ENCODE measurements at regions not wholly inside any gene's neighbourhood (a gene's known extent, or its start where the extent isn't known, plus 50 kb on each side); places are given as distances from the start of the nearest gene placed in this dataset.

DNA sequence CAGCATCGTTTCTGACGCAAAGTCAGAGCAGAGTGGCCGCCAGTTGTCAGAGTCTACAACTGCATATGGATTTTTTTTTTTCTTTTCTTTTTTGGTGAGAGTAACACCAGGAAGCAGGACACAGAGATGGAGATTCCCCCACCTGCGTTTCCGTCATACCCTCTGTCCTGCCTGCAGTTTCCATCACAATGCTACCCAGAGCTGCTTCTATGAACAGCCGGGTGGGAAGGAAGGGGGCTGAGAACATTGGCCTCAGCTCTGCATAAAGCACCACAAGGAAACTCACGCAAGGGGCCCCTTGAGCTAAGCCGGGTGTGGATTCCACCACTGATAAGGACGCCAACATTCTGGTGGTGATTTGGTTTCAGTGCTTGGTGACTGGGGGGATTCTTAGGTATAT, 183.5 kb upstream of the AFDN start:
- Histone ChIP-seq H3K4me3 (no peak overlapping the region), H3K27me3 (no peaks in the 10 kb centered on the region), H3K36me3 (no peaks in the 10 kb centered on the region), H3K9me3 (no peaks in the 10 kb centered on the region)
- no peak for DNase-seq

DNA sequence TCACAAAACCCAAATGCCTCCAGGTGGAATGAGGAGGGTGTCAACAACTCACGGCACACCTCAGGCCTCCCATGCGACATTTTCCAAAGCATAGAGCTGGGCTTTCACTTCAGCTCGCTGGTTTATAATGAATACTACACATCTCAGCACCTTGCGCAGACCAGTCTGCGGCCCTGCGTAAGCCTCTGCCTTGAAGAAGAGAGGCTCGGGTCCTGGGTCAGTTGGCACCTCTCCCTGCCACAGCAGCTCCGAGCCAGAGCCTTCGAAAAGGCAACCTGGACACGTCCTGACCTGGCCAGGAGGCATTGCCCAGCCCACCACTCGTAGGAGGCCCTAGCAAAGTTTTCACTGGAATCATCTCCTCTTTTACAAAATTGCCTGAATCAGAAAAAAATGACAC, 183.0 kb upstream of the AFDN start:
- DNase-seq, result no peak
- no peaks in the 10 kb centered on the region for H3K9me3 ChIP-seq
- H3K27me3 ChIP-seq, result no peaks in the 10 kb centered on the region

DNA sequence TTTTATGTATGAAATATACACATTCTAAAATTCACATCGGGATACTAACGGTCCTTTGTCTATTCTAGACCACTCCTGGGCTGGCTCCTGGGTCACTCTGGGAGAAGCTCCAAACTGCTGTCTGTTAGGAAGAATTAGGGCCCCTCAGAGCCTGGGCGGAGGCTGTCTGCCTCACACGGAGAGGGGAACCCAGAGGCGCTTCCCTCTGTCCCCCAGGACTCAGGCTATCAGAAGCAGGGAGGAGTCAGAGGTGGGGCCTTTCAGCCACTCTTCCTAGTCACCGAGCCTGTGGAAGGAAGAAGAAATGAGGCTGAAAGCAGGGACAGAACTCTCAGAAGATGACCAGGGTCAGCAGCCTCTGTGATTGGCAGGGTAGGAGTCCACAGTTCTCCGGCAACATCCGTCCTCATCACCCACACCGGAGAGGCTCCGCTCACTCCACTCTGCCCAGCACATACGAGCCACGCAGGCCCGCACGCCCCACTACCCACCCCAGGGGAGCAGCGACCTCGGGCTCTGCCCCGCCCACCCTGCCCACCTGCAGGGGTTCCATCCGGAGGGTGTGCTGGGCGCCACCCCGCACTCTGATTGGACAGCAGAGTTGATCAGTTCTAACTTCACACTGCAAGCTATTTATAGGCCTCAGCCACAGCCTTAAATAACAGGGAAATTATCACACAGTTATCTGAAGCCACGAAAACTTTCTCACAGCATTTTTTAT, 182.1 kb upstream of the AFDN start:
- no peaks in the 10 kb centered on the region for H3K27me3 ChIP-seq
- H3K36me3 ChIP-seq, result no peaks in the 10 kb centered on the region
- no peak overlapping the region for H3K4me3 ChIP-seq
- no peak for DNase-seq
- H3K9me3 ChIP-seq, result no peaks in the 10 kb centered on the region

More for the DNA sequence above, 183.0 kb upstream of the AFDN start:
- Histone ChIP-seq H3K36me3 (no peaks in the 10 kb centered on the region), H3K4me3 (no peak overlapping the region)

DNA sequence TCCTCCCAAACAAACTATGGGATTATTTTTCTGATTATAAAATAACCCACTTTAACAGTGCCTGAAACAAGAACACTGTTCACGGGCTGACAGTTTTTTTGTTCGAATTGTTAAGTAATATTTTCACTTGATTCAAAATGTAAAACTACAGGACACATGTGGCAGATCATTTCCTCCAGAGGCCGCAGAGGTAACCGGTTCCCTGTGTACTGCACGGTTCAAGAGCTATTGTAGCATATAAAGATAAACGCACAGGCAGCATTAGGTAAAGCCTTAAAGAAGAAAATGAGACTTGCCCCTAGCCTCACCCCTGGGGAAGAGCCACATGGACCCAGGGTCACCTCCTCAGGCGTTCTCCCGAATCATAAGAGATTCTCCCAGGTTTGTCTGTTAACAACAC, 181.3 kb upstream of the AFDN start:
- no peaks in the 10 kb centered on the region for H3K9me3 ChIP-seq
- H3K36me3 ChIP-seq, result no peaks in the 10 kb centered on the region
- no peak overlapping the region for H3K4me3 ChIP-seq
- H3K27me3 ChIP-seq, result no peaks in the 10 kb centered on the region
- no peak for DNase-seq

DNA sequence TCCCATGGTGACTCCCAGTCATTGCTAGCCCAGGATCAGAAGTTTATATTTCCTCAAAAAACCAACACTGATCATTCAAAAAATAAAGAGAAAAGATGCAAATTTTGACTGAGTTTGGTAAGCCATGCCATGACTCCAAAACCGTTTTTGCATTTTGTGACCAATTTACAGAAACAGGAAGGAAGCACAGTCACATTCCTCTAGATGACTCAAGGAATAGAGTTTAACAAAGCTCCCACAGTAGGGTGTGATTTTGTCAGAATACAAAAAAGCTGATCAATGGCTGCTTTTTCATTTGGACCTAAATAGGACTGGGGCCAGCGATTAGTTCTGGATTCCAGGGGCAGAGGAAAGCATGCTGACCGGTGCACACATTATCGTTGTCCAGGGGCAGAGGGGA, 179.4 kb upstream of the AFDN start:
- no peaks in the 10 kb centered on the region for H3K9me3 ChIP-seq
- DNase-seq, result no peak
- H3K36me3 ChIP-seq, result no peaks in the 10 kb centered on the region
- H3K27me3 ChIP-seq, result no peaks in the 10 kb centered on the region
- H3K4me3 ChIP-seq, result no peak overlapping the region

DNA sequence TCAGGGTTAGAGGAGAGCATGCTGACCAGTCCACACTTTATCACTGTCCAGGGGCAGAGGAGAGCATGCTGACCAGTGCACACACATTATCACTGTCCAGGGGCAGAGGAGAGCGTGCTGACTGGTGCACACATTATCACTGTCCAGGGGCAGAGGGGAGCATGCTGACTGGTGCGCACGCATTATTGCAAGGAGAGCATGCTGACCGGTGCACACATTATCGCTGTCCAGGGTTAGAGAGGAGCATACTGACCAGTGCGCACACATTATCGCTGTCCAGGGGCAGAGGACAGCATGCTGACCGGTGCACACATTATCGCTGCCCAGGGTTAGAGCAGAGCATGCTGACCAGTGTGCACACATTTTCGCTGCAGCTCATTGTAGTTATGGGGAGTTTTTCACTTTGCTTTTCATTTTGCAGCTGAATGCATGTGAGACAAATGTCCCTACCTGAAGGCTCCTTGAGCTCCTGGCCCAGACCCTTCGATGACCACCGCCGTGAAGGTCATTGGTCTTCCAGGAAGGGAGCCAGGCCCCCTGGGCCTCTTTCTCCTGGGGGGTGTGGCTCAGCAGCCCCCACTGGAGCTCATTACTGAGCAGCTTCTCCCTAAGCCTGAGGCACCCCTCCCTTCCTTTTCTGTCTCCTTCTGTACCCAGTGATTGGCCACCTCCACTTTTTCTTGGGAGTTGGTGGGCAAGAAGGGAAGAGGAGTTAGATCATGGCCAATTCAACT, 178.8 kb upstream of the AFDN start:
- Histone ChIP-seq H3K4me3 (no peak overlapping the region), H3K9me3 (no peaks in the 10 kb centered on the region)
- DNase-seq, result no peak

DNA sequence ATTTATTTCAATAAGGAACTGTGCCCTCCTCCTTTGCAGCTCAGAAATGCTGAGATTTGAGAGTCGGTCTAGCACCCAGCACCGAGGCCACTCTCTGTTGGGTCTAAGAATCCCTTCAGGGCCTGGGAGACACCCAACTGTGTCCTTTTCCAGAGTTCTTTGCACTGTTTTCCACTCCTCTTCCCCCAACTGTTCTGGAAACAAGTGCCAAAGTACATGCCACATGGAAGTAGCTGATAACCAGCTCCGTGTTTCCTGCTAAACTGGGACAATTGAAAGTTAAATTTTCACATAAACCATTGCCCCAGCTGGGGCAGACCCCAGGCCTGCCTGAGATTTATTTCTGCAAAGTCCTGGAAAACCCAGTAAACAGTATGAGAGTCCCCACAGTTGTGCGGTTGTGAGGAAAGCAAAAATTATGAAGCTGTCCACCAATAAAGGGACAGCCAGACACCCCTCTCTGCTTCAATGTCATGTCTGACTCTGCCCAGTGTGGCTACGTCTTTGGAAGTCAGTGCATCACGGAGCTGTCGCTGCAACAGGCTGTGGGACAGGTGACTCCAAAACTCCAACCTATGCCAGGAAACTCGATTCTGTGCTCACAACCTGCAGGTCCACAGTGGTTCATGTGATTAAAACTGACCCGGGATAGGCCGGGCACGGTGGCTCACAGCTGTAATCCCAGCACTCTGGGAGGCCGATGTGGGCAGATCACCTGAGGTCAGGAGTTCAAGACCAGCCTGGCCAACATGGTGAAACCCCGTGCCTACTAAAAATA, 178.0 kb upstream of the AFDN start:
- Histone ChIP-seq H3K4me3 (no peak overlapping the region), H3K9me3 (no peaks in the 10 kb centered on the region), H3K36me3 (no peaks in the 10 kb centered on the region), H3K27me3 (no peaks in the 10 kb centered on the region)
- DNase-seq, result no peak

More for the DNA sequence above, 178.8 kb upstream of the AFDN start:
- Histone ChIP-seq H3K27me3 (no peaks in the 10 kb centered on the region), H3K36me3 (no peaks in the 10 kb centered on the region)

DNA sequence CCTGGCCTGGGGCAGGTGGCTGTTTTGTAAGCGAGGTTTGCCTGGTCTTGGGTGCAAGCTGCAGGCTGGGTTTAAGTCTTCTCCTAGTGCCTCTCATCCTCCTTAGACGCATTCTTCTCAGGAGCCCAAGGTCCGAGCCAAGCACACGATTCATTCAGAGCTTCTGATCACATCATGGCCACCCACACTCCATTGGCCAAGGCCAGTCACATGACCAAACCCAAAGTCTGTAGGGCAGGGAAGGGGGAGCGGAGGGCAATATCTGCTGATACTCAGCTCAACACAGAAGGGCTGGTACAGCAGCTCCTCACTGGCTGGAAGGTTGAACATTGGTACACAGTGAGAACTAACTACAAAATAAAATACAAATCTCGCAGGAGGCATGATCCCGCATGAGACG, 177.2 kb upstream of the AFDN start:
- no peaks in the 10 kb centered on the region for H3K9me3 ChIP-seq
- H3K36me3 ChIP-seq, result no peaks in the 10 kb centered on the region
- DNase-seq, result no peak
- H3K27me3 ChIP-seq, result no peaks in the 10 kb centered on the region
- no peak overlapping the region for H3K4me3 ChIP-seq

DNA sequence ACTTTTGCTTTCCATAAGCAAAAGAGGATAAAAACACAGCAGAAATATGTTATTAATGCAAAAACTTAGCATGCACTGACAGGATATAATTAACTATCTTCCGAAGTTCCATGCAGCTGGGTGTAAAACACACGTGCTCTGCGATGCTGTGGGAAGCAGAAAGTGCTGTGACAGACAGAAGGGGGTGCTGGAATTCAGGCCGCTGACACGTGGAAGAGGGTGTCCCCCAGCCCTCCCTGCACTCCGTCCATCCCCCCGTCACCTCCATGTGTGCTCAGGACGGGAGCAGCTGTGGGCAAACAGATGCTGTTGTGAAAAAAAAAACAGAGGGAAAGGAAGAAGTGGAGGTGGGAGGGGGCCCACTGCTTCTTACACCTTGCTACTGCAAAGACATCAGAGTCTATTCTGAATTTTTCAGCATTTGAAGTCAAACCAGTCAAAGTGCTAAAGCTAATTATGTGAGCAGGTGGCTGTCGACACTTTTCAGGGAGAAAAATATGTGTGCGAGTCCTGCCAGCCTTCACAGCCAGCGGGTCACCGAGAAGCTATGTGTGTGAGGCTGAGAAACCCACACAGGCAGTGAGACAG, 175.9 kb upstream of the AFDN start:
- Histone ChIP-seq H3K27me3 (no peaks in the 10 kb centered on the region), H3K4me3 (no peak overlapping the region), H3K9me3 (no peaks in the 10 kb centered on the region), H3K36me3 (no peaks in the 10 kb centered on the region)
- no peak for DNase-seq

DNA sequence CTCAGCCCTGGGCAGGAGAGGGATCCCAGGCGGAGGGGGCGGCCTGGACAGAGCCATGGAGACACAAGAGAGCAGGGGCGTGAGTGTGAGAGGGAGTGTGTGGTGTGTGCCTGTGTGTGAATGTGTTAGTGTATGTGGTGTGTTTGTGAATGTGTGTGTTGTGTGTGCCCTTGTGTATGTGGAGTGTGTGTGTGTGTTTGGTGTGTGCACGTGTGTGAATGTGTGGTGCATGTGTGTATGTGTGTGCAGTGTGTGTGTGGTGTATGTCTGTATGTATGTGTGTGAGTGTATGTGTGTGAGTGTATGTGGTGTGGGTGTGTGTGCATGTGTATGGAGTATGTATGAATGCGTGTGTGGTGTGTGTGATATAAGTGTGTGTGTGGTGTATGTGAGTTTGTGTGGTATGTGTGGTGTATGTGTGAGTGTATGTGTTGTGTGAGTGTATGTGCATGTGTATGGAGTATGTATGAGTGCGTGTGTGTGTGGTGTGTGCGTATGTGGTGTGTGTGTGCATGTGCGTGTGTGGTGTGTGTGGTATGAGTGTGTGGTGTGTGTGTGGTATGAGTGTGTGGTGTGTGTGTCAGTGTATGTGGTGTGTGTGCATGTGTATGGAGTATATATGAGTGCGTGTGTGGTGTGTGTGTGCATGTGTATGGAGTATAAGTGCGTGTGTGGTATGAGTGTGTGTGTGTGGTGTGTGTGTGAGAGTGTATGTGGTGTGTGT, 175.2 kb upstream of the AFDN start:
- Histone ChIP-seq H3K27me3 (no peaks in the 10 kb centered on the region), H3K9me3 (no peaks in the 10 kb centered on the region), H3K4me3 (no peak overlapping the region), H3K36me3 (no peaks in the 10 kb centered on the region)
- DNase-seq, result no peak

DNA sequence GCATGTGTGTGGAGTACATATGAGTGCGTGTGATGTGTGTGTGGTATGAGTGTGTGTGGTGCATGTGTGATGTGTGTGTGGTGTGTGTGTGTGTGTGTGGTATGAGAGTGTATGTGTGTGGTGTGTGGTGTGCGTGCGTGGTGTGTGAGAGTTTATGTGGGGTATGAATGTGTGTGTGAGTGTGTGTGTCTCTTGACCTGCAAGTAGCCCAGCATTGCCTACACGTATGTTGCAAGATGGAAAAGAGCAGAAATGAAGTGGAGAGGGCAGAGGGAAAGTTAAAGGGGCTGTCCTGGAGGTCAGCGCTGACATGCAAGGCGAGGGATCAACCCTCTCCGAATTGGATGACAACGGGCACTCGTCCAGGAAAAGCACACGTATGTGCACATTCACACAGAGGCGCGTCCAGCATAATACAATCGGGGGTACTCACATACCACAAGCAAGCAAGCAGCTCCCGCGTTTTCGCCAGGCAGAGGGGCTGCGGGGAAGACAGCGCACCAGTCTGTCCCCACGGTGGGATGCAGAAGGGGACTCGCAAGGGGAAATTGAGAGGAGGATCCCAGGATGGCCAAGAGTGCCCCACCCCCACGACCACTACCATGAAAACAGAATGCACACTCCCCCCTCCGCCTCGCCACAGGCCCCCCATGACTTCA, 174.5 kb upstream of the AFDN start:
- H3K4me3 ChIP-seq, result no peak overlapping the region
- no peaks in the 10 kb centered on the region for H3K9me3 ChIP-seq
- H3K27me3 ChIP-seq, result no peaks in the 10 kb centered on the region
- H3K36me3 ChIP-seq, result no peaks in the 10 kb centered on the region
- no peak for DNase-seq

DNA sequence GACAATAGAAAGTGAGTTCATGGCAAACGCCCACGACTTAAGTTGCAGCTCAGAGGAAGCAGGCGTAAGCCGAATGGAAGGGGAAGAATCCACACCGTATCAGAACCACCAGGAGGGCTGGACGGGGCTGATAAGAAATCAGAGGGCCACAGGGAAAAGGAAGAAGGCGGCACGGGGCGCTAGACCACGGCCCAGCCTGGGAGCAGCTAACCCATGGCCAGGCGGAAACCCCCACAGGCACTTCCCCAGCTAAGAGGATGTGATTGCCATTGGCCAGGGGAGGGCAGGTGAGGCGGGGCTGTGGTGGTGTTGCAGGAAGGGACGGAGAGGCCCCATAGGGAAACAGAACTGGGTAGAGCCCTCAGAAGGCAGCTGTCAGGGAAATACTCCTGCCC, 174.0 kb upstream of the AFDN start:
- H3K9me3 ChIP-seq, result no peaks in the 10 kb centered on the region
- H3K27me3 ChIP-seq, result no peaks in the 10 kb centered on the region
- no peak overlapping the region for H3K4me3 ChIP-seq
- DNase-seq, result no peak
- no peaks in the 10 kb centered on the region for H3K36me3 ChIP-seq

DNA sequence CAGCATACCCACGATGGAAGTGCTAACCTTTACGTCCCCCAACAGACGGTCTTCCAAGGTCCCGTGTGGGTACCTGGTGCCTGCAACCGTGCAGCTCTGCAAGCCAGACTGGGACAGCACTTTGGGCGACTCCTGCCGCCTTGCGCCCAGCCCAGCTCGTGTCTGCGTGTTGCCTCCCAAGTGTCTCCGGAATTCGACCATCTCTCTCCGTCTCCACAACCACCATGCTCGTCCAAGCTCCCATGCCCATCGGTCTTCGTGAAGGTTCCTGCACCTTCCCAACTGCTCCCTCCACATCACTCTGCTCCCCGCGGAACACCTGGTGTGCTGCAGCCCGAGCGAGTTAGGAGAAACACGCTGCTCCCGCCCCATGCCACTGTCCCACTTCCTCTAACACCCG, 173.2 kb upstream of the AFDN start:
- H3K36me3 ChIP-seq, result no peaks in the 10 kb centered on the region
- DNase-seq, result no peak
- H3K27me3 ChIP-seq, result no peaks in the 10 kb centered on the region
- no peaks in the 10 kb centered on the region for H3K9me3 ChIP-seq
- H3K4me3 ChIP-seq, result no peak overlapping the region

DNA sequence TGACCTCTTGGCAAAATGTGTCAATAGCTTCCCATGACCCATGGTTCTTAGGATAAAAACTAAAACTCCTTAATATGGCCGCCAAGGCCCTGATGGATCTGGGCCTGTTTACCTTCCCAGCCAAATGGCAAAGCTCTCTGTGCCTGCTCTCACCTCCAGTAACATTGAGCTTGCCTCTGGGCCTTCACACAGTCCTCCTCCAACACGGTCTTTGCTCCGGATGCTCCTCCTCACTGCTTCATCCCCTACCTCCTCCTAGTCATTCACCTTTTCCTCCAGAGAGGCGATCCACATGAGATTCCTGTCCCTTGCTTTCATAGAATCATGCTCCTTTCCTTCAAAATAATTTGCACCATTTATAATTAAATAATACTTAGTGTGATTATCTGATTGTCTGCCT, 172.3 kb upstream of the AFDN start:
- no peaks in the 10 kb centered on the region for H3K9me3 ChIP-seq
- H3K36me3 ChIP-seq, result no peaks in the 10 kb centered on the region
- H3K27me3 ChIP-seq, result no peaks in the 10 kb centered on the region
- no peak for DNase-seq
- H3K4me3 ChIP-seq, result no peak overlapping the region

DNA sequence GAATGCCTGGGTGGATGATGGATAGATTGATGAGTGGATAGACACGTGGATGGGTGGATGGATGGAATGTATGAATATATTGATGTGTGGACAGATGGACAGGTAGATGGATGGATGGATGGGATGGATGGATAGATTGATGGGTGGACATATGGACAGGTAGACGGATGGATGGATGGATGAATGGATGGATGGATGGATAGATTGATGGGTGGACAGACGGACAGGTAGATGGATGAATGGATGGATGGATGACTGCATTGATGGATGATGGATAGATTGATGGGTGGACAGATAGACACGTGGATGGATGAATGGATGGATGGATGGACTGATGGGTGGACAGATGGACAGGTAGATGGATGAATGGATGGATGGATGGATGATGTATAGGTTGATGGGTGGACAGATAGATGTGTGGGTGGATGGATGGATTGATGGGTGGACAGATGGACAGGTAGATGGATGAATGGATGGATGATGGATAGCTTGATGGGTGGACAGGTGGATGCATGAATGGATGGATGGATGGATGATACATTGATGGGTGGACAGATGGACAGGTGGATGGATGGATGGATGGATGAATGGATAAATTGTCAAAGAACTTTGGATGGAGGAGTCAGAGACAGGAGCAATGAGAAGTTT, 171.4 kb upstream of the AFDN start:
- Histone ChIP-seq H3K27me3 (no peaks in the 10 kb centered on the region), H3K36me3 (no peaks in the 10 kb centered on the region), H3K9me3 (no peaks in the 10 kb centered on the region), H3K4me3 (no peak overlapping the region)
- no peak for DNase-seq

DNA sequence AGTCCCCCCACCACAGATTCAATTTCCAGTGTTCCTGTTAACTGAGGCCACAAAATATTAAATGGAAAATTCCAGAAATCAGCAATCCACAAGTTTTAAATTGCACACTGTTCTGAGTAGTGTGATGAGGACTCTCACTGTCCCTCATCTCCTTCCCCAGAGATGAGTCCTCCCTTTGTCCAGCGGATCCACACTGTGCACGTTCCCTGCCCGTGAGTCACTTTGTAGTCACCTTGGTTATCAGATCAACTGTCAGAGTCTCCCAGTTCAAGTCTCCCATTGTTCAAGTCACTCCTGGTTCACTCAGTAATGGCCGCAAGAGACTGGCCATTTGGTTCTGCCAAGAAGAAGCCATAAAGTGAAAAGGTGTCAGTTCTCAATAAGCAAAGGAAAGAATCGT, 168.6 kb upstream of the AFDN start:
- no peaks in the 10 kb centered on the region for H3K9me3 ChIP-seq
- H3K4me3 ChIP-seq, result no peak overlapping the region
- no peaks in the 10 kb centered on the region for H3K27me3 ChIP-seq
- no peak for DNase-seq
- H3K36me3 ChIP-seq, result no peaks in the 10 kb centered on the region
